Activated CD8-positive, alpha-beta memory T cell treated with anti-CD3 and anti-CD28 coated beads, Interleukin-2, amount 50 U/mL, for 24 hours (primary cell): ENCODE measurements at regions not wholly inside any gene's neighbourhood (a gene's known extent, or its start where the extent isn't known, plus 50 kb on each side); places are given as distances from the start of the nearest gene placed in this dataset.

Source experiments
- DNase-seq: peaks from one replicate; pipeline ENCODE4 v3.0.0-alpha.2; 2020; ENCODE audit errors: extremely low read depth

GRCh38 chr22:48217596-48217995 lies 1455.1 kb downstream of the TBC1D22A start:
- DNase-seq, result no peak

- no peak for DNase-seq
Measured at GRCh38 chr22:48212727-48213126, 1450.3 kb downstream of the TBC1D22A start.

GRCh38 chr22:48210812-48211211 lies 1448.4 kb downstream of the TBC1D22A start:
- DNase-seq, result no peak

DNA sequence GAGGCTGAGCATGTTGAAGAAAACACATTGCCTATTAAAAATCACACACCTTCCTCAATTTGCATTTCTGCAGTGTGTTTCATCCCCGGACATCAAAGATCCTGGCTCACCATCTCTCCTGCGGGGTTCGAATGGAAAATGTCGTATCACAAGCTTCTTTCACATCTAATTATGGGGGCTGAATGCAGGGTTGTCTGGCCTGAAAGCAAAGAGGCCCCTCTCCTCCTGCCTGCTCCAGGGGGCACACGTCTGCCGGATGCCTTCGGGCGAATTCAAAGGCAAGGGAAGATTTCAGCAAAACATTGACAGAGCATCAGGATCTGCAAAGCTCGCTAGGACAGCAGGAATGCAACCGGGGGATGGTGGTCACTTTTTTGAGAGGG lies 1447.7 kb downstream of the TBC1D22A start:
- DNase-seq, result no peak

DNA sequence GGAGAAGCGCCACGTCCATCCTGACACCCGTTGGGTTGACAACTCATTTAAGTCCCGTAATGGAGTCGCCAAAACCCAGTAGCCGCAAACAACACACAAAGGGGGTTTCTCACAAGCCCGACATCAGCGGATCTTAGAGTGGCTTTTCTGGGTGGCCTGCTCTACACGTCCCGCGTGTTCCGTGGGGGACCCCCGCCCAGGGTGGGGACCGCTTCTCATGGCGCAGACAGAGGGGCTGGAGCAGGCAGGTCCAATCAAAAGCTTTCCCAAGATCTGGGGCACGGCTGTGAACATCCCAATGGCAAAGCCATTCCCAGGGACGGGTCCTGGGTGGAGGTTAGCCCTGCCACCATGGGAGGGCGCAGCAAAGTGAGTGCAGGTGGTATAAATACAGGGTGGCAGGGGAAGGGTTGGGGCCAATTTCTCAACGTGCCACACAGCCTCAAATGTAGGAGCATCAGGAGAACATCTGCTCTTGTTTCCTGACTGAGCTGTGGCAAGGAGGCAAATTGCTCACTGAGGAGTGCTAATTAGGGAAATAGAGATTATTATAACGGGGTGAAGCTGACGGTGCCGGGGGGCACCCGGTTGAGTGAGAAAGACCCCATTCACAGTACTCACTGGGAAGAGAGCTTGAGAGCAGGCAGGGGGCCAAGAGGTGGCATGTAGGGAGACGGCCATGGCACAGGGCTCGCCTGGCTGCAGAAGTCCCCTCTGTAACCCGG lies 1447.2 kb downstream of the TBC1D22A start:
- DNase-seq, result no peak

GRCh38 chr22:48208894-48209293 lies 1446.4 kb downstream of the TBC1D22A start:
- DNase-seq, result no peak

GRCh38 chr22:48207919-48208535 lies 1445.6 kb downstream of the TBC1D22A start:
- DNase-seq, result no peak

GRCh38 chr22:48205790-48206189 lies 1443.3 kb downstream of the TBC1D22A start:
- no peak for DNase-seq

- DNase-seq, result no peak
Measured at GRCh38 chr22:48205161-48205560, 1442.7 kb downstream of the TBC1D22A start.

DNA sequence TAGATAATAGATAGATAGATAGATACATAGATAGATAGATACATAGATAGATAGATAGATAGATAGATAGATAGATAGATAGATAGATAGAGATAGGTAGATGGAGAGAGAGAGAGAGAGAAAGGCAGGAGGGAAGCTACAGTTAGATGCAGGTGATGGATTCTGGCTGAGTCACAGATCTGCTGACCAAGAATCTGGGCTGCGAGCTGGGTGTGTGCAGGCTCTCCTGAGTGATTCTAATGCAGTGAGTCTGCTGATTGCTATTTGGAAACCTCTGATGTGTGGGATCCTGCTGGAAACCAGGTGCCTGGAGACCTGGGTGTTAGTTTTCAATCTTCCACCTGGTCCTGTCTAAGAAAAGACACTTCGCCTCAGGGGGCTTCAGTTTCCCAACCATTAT lies 1441.8 kb downstream of the TBC1D22A start:
- DNase-seq, result no peak

- DNase-seq, result no peak
Measured at GRCh38 chr22:48199667-48200066, 1437.2 kb downstream of the TBC1D22A start.

GRCh38 chr22:48198489-48199459 lies 1436.3 kb downstream of the TBC1D22A start:
- no peak for DNase-seq

GRCh38 chr22:48197189-48197690 lies 1434.8 kb downstream of the TBC1D22A start:
- no peak for DNase-seq

DNA sequence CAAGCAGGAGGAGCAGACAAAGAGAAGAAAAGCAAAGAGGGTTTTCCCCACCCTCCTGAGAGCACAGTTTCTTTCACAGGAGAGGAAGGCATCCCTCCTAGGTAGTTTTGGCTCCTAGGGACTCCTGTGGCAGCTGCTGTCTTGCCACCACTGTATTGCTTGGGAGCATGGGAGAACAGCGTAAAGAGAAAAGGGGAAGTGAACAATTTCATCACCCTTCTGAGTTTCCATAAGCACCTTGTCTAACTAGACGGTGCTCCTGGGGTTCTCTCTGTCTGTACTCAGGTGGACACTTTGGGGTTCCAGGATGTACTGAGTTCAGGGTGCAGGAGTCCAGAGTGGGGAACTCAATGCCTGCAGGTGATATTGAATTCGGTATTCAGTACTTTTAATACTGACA lies 1430.5 kb downstream of the TBC1D22A start:
- DNase-seq, result no peak

DNA sequence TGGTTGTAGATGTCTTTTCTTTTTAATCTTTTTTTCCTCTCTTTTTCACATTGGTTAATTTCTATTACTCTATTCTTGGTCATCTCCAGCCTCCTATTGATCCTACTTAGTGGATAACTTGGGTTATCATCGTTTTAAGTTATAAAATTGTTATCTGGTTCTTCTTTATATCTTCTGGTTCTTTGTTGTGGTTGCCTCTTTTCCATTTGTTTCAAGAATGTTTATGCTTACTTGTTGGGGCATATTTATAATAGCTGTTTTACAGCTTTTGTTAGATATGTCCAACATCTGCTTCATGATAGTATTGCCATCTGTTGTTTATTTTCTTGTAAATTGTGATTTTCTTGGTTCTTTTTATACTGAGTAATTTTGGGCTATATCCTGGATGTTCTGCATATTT lies 1429.6 kb downstream of the TBC1D22A start:
- no peak for DNase-seq

DNA sequence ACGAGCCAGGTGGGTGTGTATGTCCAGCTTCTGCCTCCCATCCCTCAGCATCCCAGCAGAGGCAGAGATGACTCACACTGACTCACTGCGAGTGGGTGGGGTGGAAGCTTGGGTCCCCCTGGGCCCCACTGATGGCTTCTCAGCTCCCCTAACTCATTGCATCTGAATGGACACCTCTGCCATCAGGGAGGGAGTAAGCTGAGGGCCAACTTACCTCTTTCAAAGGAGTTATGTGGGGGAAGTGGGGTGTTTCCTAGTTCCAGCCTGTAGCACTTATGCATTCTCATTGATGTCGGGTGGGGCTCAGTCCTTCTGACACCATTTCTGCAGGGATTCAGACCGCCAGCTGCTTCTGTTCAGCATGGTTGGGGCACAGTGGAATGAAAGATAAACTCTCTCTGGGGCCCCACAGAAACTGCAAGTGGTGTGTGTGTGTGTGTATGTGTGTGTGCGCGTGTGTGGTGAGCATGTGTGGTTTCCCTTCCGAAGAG lies 1425.8 kb downstream of the TBC1D22A start:
- no peak for DNase-seq

DNA sequence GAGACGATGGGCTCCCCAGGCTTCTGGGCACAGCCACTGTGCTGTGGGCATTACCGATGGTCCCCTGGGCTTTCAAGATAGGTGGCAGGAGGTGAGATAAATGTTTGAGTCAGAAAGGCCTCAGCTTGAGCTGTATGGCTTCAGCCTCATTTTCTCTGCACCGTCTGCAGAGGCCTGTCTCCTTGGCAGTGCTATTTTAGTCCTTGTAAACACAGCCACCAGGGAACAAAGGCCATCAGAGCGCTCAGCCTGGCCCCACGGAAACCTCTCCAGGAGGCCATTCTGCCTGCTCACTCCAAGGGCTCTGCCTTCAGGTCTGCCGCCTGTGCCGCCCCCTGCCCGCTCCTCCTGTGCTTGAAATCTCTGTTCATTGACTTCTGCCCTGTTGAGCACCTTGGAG lies 1424.9 kb downstream of the TBC1D22A start:
- no peak for DNase-seq

GRCh38 chr22:48186146-48186790 lies 1423.8 kb downstream of the TBC1D22A start:
- DNase-seq, result no peak

GRCh38 chr22:48185071-48186055 lies 1422.9 kb downstream of the TBC1D22A start:
- no peak for DNase-seq
